ENCODE measurements at regions not wholly inside any gene's neighbourhood (a gene's known extent, or its start where the extent isn't known, plus 50 kb on each side); places are given as distances from the start of the nearest gene placed in this dataset.

- Mint-ChIP-seq H3K36me3 (ENCODE audit: low read depth) (peaks cover 3% of the 10 kb centered on the region), H3K27me3 (ENCODE audit: low read depth) (no peaks in the 10 kb centered on the region), H3K27ac (ENCODE audit: unreplicated experiment) (no peak overlapping the region), H3K4me3 (no peak overlapping the region), H3K4me1 (no peaks in the 10 kb centered on the region), H3K9me3 (peaks cover 2% of the 10 kb centered on the region)
- no peak for DNase-seq (ENCODE audit: low read depth, low spot score)
- TF ChIP-seq CTCF (conservative IDR thresholded peaks at IDR 0.05) = no peak
These were observed 78.6 kb upstream of the PGRMC2 start for GRCh38 chr4:128366212-128366611.

GRCh38 chr4:128364565-128364964 lies 77.0 kb upstream of the PGRMC2 start:
- peaks cover under 1% of the 10 kb centered on the region for H3K36me3 Mint-ChIP-seq (ENCODE audit: low read depth)
- H3K27ac Mint-ChIP-seq (ENCODE audit: unreplicated experiment) = no peak overlapping the region
- H3K9me3 Mint-ChIP-seq = peaks cover 3% of the 10 kb centered on the region
- TF ChIP-seq CTCF (conservative IDR thresholded peaks at IDR 0.05) = no peak
- DNase-seq (ENCODE audit: low read depth, low spot score) = no peak
- H3K4me1 Mint-ChIP-seq = no peaks in the 10 kb centered on the region
- H3K4me3 Mint-ChIP-seq = no peak overlapping the region
- no peaks in the 10 kb centered on the region for H3K27me3 Mint-ChIP-seq (ENCODE audit: low read depth)

- Mint-ChIP-seq H3K36me3 (ENCODE audit: low read depth) (no peaks in the 10 kb centered on the region), H3K27me3 (ENCODE audit: low read depth) (no peaks in the 10 kb centered on the region), H3K9me3 (peaks cover 3% of the 10 kb centered on the region), H3K4me1 (no peaks in the 10 kb centered on the region), H3K27ac (ENCODE audit: unreplicated experiment) (no peak overlapping the region), H3K4me3 (no peak overlapping the region)
- no peak for DNase-seq (ENCODE audit: low read depth, low spot score)
- TF ChIP-seq CTCF (conservative IDR thresholded peaks at IDR 0.05) = no peak
These were observed 76.4 kb upstream of the PGRMC2 start for GRCh38 chr4:128363966-128364365.

GRCh38 chr4:128362760-128363159 lies 75.1 kb upstream of the PGRMC2 start:
- Mint-ChIP-seq H3K27me3 (ENCODE audit: low read depth) (no peaks in the 10 kb centered on the region), H3K9me3 (peaks cover 3% of the 10 kb centered on the region), H3K36me3 (ENCODE audit: low read depth) (no peaks in the 10 kb centered on the region), H3K27ac (ENCODE audit: unreplicated experiment) (no peak overlapping the region), H3K4me1 (no peaks in the 10 kb centered on the region), H3K4me3 (no peak overlapping the region)
- DNase-seq (ENCODE audit: low read depth, low spot score) = no peak
- no peak for TF ChIP-seq CTCF (conservative IDR thresholded peaks at IDR 0.05)

- H3K4me1 Mint-ChIP-seq = peaks cover 11% of the 10 kb centered on the region
- TF ChIP-seq CTCF (conservative IDR thresholded peaks at IDR 0.05) = no peak
- H3K36me3 Mint-ChIP-seq (ENCODE audit: low read depth) = peaks cover 3% of the 10 kb centered on the region
- peaks cover 6% of the 10 kb centered on the region for H3K9me3 Mint-ChIP-seq
- H3K27me3 Mint-ChIP-seq (ENCODE audit: low read depth) = no peaks in the 10 kb centered on the region
- no peak overlapping the region for H3K27ac Mint-ChIP-seq (ENCODE audit: unreplicated experiment)
- H3K4me3 Mint-ChIP-seq = no peak overlapping the region
- no peak for DNase-seq (ENCODE audit: low read depth, low spot score)
These were observed 71.8 kb upstream of the PGRMC2 start for GRCh38 chr4:128359422-128359821.

GRCh38 chr4:128358913-128359279 lies 71.3 kb upstream of the PGRMC2 start:
- Mint-ChIP-seq H3K4me1 (peaks cover 15% of the 10 kb centered on the region), H3K4me3 (no peak overlapping the region), H3K9me3 (peaks cover 6% of the 10 kb centered on the region), H3K27me3 (ENCODE audit: low read depth) (no peaks in the 10 kb centered on the region), H3K27ac (ENCODE audit: unreplicated experiment) (no peak overlapping the region), H3K36me3 (ENCODE audit: low read depth) (peaks cover 3% of the 10 kb centered on the region)
- no peak for TF ChIP-seq CTCF (conservative IDR thresholded peaks at IDR 0.05)
- DNase-seq (ENCODE audit: low read depth, low spot score) = no peak

All from neural crest cell (in vitro differentiated cells).